HG02759 (cell line): ENCODE measurements at regions not wholly inside any gene's neighbourhood (a gene's known extent, or its start where the extent isn't known, plus 50 kb on each side); places are given as distances from the start of the nearest gene placed in this dataset.

Experiments used
- ATAC-seq: cut with Tn5 transposase; IDR thresholded peaks from one replicate; pipeline ENCODE4 v1.9.1; 2021; ENCODE audit warnings: mild to moderate bottlenecking, moderate library complexity; ENCODE audit not compliant: unreplicated experiment

DNA sequence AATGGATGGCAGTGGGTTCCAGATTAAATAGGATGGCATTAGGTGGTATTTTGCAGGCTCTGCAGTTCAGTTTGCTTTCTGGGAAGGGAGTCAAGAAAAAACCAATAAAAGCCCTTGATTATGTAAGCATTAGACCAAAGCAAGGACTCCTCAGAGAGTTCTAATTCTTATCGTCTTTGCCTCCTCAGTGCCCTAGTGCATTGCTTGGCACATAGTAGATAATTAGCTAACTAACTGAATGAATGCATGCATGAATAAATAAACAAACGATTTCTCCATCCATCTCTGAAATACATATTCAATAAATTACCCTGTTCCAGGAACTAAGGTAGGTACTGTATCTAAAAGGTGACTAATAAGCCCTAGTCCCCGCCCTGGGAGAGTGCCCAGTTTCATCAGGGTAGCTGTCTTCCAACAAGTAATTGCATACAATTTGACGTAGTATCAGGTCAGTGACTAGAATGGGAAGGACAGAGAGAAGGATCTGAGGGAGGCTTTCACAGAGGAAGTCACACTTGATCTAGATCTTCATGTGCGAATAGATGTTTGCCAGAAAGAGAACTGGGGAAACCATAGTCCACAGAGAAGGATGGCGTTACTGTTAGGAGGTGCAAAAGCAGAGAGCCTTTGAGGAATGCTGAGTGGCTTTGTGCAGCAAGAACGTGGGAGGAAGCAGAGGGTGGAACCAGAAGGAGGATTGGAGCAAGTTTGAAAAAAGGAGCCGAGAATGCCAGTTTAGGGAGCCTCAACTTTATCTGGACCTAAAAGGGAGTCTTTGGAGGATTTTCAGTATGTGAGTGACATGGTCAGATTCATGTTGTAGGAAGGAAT, 111.4 kb downstream of the TBX19 start:
- ATAC-seq = no peak

DNA sequence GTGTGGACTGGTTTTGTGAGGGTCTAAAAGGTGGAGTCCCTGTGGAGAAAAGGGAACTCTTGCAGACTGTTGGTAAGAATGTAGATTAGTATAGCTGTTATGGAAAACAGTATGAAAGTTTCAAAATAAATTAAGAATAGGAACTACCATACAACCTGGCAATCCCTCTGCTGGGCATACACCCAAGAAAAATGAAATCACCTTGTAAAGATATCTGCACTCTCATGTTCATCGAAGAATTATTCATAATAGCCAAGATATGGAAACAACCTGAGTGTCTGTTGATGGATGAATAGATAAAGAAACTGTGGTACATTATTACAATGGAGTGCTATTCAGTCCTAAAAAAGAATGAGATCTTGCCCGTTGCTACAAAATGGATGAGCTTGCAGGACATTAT, 109.6 kb downstream of the TBX19 start:
- ATAC-seq = no peak

DNA sequence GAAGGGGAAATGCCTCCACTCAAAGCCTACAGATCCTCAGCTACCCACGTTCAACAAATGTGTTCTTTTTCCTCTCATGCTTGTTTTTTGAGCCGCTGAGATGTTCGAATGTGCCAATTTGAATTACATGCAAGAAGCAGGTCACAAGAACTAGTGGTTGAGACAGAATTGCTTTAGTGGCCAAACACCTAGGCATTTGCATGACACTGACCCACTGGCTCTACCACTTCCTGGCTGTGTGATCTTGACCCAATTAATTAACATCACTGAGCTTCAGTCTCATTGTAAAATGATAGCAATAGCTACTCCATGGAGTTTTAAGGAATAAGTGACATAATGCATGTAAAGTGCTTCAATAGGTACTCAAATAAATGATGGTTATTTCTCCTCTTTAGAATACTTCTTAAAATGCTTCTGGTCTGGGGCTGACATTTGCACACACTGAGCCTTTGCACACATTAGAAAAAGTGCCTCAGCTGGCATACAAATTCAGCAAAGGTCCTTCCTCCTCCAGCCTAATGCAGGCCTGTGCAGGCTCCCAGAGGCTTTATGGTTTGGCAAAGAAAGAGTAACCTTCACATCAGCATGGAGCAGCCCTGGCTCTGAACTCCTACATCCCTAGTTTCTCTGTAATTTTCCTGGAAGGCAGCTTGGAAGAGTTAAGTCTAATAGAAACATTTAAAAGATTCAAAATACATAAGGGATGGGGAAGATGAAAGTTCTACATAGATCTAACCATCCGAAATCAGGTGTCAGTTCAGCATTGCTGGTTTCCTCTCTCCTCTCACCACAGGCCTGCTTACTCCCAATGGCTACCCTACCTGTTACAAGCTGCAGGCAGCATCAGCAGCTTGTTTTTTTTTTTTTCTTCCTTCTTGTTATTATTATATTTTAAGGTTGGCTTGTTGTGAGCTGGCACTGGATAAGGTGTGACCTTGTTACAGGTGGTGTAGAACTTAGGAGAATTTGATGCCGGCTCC, 107.4 kb downstream of the TBX19 start:
- no peak for ATAC-seq

DNA sequence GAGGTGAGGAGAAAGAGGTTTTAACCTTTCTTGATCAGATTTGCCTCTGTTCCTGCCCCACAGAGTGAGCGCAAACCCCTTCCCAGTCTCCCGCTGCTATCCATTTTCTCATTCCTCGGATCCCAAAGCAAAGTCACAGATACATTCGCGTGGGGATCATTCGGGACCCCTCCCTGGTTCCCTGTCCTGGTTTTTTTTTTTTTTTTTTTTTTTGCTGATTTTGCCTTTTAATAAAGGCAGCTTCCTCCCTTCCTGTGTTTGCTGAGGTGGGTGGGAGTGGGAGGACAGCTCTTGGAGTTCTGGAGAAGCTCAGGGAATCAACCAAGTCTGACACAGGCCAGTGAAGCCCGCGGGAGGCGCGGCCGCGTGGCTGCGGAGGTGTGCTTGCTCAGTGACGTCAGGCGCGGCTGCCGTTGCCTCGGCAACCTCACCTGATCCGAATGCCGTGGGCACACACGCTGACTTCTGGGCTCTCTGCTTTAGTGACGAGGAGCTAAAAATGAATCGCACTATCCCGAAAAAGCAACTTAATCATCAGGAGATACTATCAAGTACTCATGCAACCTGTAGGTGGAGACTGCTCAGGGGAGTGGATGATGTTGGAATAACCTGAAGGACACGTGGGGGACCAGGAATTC, 106.4 kb downstream of the TBX19 start:
- ATAC-seq = peak; percentile 49

DNA sequence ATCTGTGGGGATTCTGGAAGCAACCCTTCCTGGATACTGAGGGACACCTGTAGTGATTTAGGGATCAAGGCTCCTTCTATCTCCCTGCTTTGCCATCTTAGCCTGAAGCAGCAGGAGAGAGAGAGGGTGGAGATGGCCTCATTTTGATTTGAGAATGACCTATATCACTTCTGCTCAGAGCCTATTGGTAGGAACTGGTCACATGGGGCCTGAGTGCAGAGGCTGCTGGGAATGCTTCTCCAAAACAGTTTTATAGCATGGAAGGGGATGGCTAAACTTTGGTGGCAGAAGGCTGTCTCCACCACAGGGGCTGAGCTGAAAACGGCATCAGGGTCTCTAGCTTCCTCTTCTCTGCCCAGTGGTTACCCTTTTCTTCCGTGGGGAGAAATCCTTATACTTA, 105.8 kb downstream of the TBX19 start:
- ATAC-seq = no peak

DNA sequence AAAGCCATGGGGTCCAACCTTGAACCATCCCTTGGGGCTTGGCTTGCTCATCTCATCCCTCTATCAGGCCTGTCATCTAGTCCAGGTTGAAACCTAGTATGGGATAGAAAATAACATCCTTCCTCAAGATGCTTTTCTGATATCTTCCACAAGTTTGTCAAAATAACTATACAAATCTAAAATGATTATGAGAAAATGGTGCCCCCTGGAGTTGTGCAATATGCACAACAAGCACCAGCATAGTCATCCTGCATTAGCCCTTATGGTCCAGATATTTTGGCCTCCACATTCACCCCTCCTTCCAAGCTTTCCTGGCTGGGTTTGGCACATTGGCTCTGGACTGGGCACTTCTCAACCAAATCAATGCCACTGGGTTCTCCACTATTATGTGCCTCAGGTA, 101.2 kb downstream of the TBX19 start:
- ATAC-seq = no peak

DNA sequence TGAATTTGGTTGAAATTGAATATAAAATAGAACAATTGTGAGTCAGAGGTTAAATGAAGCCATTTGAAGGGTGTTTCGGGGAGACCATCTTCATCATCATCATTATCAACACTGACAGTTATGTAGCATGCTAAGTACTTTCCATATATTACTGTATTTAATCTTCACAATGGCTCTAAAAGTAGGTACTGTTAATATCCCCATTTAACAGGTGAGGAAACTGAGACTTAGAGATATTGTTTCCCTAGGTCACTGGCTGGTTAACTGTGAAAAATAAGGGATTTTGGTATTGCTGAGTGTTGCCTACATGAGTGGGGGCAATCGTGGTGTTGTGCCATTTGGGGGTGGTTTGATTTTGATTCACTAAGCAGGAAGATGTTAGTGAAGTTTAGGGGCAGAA, 100.3 kb downstream of the TBX19 start:
- ATAC-seq = no peak

DNA sequence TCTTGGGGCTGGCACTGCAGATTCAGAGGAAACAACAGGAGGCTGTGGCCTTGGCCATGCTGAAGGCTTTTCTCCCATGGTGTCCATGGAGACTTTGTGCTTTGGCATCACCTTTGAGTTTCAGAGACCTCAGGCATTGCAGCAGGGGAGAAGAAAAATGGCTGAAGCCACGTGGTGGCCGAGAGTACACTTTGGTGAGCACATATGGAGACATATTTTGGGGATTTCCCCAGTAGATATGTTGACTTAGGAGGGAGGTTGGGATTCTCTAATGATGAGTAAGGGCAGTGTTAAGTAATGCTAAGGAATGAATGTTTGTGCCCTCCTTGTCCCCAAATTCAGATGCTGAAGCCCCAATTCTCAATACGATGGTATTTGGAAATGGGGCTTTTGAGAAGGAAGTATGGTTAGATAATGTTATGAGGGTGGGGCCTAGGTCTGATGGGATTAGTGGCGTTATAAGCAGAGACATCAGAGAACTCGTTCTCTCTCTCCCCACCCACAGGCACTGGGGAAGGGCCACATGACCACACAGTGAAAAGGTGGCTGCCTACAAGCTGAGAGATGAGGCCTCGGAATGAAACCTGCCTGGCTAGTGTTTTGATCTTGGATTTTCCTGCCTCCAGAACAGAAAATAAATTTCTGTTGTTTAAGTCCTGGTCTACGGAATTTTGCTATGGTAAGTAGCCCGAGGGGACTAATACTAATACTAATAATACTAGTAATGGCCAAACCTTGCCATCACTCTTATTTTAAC, 98.6 kb downstream of the TBX19 start:
- ATAC-seq = no peak

DNA sequence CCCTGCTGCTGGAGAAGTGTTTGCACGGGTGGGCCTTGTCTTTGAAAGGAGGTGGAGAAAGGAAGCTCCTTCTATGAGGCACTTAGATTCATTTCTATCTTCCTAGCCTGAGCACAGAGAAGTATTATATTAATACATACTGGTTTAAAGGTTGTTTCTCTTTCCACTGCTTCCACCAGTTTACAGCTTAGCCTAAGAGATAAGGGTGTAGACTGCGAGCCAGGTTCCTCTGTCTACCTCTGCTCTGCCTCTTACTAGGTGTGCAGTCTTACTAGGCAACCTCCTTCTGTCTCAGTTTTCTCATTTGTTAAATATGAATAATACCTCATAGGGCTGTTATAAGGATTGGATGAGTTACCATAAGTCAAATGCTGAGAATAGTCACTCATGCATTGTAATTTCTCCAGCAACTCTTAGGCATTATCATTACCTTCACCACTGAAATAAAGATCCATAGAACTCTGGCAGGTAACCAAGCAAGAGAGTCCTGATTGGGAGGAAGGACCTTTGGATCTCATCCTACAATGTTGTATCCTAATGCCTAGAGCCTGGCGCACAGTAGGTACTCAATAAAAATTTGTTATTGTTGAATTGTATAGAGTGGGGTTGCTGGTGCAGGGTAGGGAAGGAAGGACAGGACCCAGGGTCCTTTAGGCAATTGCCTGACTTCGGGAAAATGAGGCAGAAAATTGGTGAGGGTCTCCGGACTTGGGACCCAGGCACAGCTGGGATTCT, 95.1 kb downstream of the TBX19 start:
- no peak for ATAC-seq

DNA sequence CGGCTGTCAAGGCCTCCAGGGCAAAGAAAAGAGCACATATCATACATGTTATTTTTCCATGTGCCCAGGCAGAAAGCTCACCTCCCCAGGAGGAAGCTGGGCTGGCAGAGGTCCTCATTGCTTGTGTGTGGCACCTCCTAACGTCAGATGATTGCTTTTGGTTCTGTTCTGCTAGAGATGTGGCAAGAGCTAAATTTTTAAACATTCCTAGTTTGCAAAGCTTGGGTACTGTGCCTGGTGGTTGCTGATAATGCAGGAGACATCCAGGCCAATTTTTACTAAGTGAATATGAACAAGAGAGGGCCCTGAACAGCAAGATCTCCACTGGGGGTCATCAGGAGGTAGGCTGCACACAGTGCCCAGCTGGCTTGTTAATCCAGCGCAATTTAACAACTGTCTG, 93.9 kb downstream of the TBX19 start:
- ATAC-seq = no peak

DNA sequence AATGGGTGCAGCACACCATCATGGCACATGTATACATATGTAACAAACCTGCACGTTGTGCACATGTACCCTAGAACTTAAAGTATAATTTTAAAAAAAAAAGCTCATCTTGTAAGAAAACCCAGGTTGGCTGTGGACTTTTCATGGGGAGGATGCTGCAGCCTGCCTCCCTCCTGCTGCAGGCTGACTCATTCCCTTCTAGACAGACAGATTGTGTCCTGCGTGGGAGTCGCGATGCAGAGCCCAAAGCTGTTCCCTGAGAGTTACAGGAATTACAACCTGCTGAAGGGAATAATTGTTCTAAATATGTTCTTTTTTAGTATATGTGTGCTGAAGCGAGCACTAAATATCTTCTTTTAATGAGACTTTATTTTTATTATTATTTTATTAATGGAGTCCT, 93.2 kb downstream of the TBX19 start:
- ATAC-seq = no peak

DNA sequence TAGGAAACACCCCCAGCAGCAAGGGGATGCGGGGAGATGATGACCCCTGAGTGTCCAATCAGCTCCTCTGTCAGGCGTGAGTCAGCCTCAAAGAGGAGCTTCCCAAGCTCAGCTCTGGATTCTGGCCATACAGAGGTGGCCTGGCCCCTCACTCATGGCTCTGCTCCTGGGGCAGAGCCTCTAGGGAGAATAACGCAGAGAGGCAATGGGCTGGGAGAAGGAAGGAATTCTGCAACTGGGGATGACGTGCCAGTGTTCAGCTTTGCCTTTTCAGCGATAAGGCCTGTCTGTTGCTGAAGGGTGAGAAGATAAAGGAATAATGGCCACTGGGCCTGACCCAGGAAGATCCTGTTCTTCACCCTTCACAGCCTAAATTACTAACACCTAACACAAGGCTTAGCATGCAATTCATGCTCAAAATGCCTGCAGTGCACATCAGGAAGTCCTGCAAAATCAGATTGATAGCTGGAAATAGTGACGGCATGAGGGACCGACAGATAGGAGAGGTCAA, 92.2 kb downstream of the TBX19 start:
- ATAC-seq = no peak

DNA sequence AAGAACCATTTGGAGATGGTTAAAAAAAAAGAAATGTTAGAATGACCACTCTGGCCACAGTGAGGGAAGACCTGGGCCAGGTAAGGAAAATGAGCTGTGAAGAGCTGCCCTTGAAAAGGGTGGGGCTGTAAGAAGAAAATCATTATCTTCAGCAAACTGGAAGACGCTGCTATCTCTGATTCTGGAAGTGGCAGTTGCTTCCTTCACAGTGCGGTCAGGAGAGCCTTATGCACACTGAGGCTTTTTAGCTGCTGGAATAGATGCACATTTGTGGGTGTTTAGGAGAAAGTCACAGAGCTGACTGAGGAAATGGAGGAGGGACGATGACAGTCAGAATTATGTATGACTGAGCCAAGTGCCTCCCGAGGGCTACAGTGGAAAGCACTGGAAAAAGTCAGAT, 91.6 kb downstream of the TBX19 start:
- no peak for ATAC-seq

DNA sequence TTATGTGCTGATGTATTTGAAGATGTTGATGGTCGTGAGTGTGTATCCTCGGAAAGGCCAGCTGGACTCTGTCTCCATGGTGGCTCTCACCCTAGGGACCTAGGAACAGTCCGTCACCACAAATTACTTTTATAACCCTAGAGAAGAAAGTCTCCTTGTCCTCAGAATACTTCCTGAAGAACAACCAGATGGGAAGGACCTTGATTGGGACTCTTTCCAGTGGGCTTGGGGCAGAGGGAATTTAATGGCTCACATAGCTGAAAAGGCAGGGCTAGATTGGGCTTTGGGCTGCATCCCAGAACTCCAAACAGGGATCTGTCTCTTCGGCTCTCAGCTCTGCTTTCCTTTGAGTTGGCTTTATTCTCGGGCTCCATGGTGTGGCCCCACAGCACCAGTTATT, 90.8 kb downstream of the TBX19 start:
- ATAC-seq = no peak

DNA sequence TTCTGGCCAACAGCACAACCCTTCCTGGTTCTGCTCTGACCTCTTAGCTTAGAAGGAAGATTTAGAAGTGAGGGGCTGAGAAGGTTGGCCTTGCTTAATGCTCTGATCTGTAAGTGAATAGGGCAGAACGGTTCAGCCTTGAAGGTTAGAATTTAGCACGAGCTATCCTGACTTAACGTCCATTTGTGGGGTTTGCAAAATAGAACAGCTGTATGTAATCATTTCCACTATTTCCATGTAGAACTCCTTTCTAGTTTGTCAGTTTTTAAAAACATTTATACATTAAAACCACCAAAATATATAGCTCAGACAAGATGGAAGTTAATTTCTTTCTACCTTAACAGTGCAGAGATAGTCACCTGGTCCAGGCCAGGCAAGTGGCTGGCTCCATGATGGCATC, 89.9 kb downstream of the TBX19 start:
- ATAC-seq = no peak

DNA sequence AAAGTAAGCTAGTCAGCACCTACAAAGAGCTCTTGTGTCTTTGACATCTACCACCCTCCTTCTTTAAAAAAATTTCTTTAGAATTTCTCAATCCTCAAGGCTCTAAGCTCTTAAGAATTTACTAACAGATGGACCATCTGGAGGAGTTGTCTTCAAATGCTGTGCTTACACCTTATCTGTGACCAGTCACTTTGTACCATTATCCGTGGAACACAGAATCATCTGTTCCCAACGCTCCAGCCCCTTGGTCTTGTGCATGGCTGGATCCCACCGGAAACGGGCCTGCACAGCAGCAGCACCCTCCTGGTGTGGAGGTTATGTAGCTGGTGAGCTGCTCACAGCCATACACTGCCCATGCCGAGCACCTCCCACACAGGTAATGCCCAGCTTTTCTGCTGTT, 89.0 kb downstream of the TBX19 start:
- ATAC-seq = no peak

DNA sequence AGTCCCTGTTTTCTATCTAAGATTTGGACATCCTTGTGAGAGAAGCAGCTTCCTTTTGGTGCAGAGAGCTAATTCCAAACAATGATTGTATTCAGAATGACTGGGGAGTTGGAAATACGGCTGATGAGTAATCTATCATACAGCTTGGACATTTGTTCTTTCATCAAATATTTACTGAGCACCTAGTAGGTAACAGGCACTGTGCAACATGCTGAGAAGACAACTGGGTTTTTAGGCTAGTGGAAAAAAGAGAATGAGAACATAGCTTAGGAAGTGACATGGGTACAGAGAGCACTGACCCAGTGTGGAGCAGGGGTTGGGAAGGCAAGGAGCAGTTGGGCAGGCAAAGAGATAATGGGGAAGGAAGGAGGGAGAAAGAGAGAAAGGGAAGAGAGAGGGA, 87.5 kb downstream of the TBX19 start:
- no peak for ATAC-seq

DNA sequence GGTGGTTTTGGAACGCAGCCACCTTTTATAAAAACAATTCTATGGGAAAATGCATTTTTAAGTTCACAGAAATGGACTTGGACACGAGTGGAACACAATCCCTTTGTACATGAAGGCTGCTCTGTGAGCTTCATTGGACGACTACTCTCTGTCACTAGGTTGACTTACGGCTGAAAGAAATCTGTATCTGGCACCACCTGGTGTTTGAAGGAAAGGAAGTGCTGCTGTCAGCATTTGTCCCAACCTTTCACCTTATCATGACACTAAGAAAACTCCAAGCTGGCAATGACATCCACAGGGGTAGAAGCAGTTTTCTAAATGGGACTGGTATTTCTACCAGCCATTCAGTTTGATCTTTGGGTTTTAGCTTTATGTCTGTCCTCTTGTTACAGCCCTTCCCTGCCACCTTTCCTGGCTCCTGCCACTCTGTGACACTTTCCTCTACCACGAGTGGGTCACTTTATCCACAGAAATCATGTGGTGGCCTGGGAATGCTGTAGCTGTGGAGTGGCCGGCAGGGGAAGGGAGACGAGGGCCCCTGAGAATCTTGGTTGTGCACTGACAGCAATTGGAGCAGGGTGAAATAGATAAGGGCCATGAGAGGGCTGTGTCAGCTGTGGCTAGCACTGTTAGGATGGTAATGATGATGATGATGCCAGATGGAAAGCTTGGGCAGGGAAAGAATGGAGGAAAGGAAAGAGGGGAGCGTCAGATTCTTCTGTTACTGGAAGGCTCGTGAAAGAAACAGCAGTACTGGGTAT, 85.2 kb downstream of the TBX19 start:
- ATAC-seq = no peak
